ENCODE measurements at regions not wholly inside any gene's neighbourhood (a gene's known extent, or its start where the extent isn't known, plus 50 kb on each side); places are given as distances from the start of the nearest gene placed in this dataset.

DNA sequence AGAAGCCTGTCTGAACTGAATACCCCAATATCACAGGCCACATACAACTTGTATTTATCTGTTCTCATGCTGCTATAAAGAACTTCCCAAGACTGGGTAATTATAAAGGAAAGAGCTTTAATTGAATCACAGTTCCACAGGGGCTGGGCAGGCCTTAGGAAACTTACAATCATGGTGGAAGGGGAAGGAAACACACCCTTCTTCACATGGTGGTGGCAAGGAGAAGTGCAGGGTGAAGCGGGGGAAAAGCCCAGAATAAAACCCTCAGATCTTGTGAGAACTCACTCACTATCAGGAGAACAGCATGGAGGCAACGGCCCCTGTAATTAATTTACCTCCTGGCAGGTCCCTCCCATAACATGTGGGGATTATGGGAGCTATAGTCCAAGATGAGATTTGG is 50.3 kb upstream of the FNDC1 start:
- DNase-seq = no peak
- Histone ChIP-seq H3K36me3 (no peaks in the 10 kb centered on the region), H3K4me1 (no peaks in the 10 kb centered on the region), H3K27ac (no peak overlapping the region), H3K27me3 (no peaks in the 10 kb centered on the region), H3K4me3 (no peak overlapping the region), H3K9me3 (no peaks in the 10 kb centered on the region)
- TF ChIP-seq CTCF (IDR thresholded peaks at IDR 0.05) (no peak), POLR2A (IDR thresholded peaks at IDR 0.05) (no peak)
- intact Hi-C loops (cut with DNase I; ENCODE audit: low total_unique reads) = no loop called here

DNA sequence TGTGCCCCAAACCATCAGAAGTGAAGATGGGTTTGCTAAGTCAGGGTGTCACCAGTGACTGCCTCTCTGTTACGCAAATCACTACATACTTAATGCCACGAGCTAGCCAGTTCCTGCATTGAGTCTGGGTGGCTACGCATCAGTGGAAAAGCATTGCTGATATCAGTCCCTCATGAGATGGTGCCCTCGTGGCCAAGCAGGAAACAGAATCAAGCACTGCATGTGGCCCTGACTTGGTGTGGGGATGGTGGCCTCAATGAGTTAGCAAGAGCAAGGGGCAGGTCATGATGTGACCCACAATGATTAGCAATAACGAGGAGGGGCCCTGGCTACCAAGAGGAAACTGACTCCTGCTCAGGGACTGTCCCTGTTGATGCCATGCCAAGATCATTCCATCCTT is 51.6 kb upstream of the FNDC1 start:
- Histone ChIP-seq H3K27me3 (no peaks in the 10 kb centered on the region), H3K27ac (no peak overlapping the region), H3K36me3 (no peaks in the 10 kb centered on the region), H3K4me1 (no peaks in the 10 kb centered on the region), H3K4me3 (no peak overlapping the region), H3K9me3 (no peaks in the 10 kb centered on the region)
- DNase-seq = no peak
- intact Hi-C loops (cut with DNase I; ENCODE audit: low total_unique reads) = no loop called here
- TF ChIP-seq POLR2A (IDR thresholded peaks at IDR 0.05) (no peak), CTCF (IDR thresholded peaks at IDR 0.05) (no peak)

GRCh38 chr6:159117046-159117445 is 52.2 kb upstream of the FNDC1 start:
- Histone ChIP-seq H3K27me3 (no peaks in the 10 kb centered on the region), H3K36me3 (no peaks in the 10 kb centered on the region), H3K27ac (no peak overlapping the region), H3K9me3 (no peaks in the 10 kb centered on the region), H3K4me1 (no peaks in the 10 kb centered on the region), H3K4me3 (no peak overlapping the region)
- TF ChIP-seq POLR2A (IDR thresholded peaks at IDR 0.05) (no peak), CTCF (IDR thresholded peaks at IDR 0.05) (no peak)
- no peak for DNase-seq
- intact Hi-C loops (cut with DNase I; ENCODE audit: low total_unique reads) = no loop called here

- Histone ChIP-seq H3K4me1 (no peaks in the 10 kb centered on the region), H3K36me3 (no peaks in the 10 kb centered on the region), H3K27me3 (no peaks in the 10 kb centered on the region), H3K27ac (no peak overlapping the region), H3K4me3 (no peak overlapping the region), H3K9me3 (no peaks in the 10 kb centered on the region)
- intact Hi-C loops (cut with DNase I; ENCODE audit: low total_unique reads) = no loop called here
- no peak for TF ChIP-seq POLR2A (IDR thresholded peaks at IDR 0.05)
- no peak for TF ChIP-seq CTCF (IDR thresholded peaks at IDR 0.05)
- DNase-seq = no peak
Measured at GRCh38 chr6:159116343-159116742, 52.9 kb upstream of the FNDC1 start.

GRCh38 chr6:159114569-159114968 is 54.6 kb upstream of the FNDC1 start:
- Histone ChIP-seq H3K4me1 (no peaks in the 10 kb centered on the region), H3K9me3 (no peaks in the 10 kb centered on the region), H3K27me3 (no peaks in the 10 kb centered on the region), H3K36me3 (no peaks in the 10 kb centered on the region), H3K4me3 (no peak overlapping the region), H3K27ac (no peak overlapping the region)
- intact Hi-C loops (cut with DNase I; ENCODE audit: low total_unique reads) = no loop called here
- no peak for TF ChIP-seq CTCF (IDR thresholded peaks at IDR 0.05)
- no peak for TF ChIP-seq POLR2A (IDR thresholded peaks at IDR 0.05)
- DNase-seq = no peak
